GM18508 (cell line): ENCODE measurements at regions not wholly inside any gene's neighbourhood (a gene's known extent, or its start where the extent isn't known, plus 50 kb on each side); places are given as distances from the start of the nearest gene placed in this dataset.

Experiments
- ATAC-seq: cut with Tn5 transposase; IDR thresholded peaks from one replicate; pipeline ENCODE4 v1.9.1; 2021; ENCODE audit warnings: moderate number of reproducible peaks; ENCODE audit not compliant: insufficient read depth, unreplicated experiment

- ATAC-seq = no peak
Measured at GRCh38 chr13:63110466-63110865, 1694.8 kb upstream of the PCDH20 start.

- no peak for ATAC-seq
Measured at GRCh38 chr13:63107179-63107943, 1691.7 kb upstream of the PCDH20 start.

GRCh38 chr13:63094717-63095116 is 1679.1 kb upstream of the PCDH20 start:
- no peak for ATAC-seq

- no peak for ATAC-seq
Measured at GRCh38 chr13:63093907-63094469, 1678.3 kb upstream of the PCDH20 start.

GRCh38 chr13:63092456-63092855 is 1676.8 kb upstream of the PCDH20 start:
- ATAC-seq = no peak

- no peak for ATAC-seq
Measured at GRCh38 chr13:63090524-63090923, 1674.9 kb upstream of the PCDH20 start.

GRCh38 chr13:63088226-63088625 is 1672.6 kb upstream of the PCDH20 start:
- no peak for ATAC-seq

- ATAC-seq = no peak
Measured at GRCh38 chr13:63086286-63086685, 1670.6 kb upstream of the PCDH20 start.

- no peak for ATAC-seq
Measured at GRCh38 chr13:63085851-63086250, 1670.2 kb upstream of the PCDH20 start.

GRCh38 chr13:63081400-63082014 is 1665.9 kb upstream of the PCDH20 start:
- no peak for ATAC-seq

GRCh38 chr13:63075126-63075525 is 1659.5 kb upstream of the PCDH20 start:
- ATAC-seq = no peak

GRCh38 chr13:63050287-63050686 is 1634.6 kb upstream of the PCDH20 start:
- ATAC-seq = no peak

- ATAC-seq = no peak
Measured at GRCh38 chr13:63048653-63049052, 1633.0 kb upstream of the PCDH20 start.

- no peak for ATAC-seq
Measured at GRCh38 chr13:63044589-63045313, 1629.1 kb upstream of the PCDH20 start.

- no peak for ATAC-seq
Measured at GRCh38 chr13:63042686-63043085, 1627.0 kb upstream of the PCDH20 start.

GRCh38 chr13:63041640-63042414 is 1626.2 kb upstream of the PCDH20 start:
- no peak for ATAC-seq

- ATAC-seq = no peak
Measured at GRCh38 chr13:63026285-63026797, 1610.7 kb upstream of the PCDH20 start.

GRCh38 chr13:63025741-63026140 is 1610.1 kb upstream of the PCDH20 start:
- no peak for ATAC-seq

- ATAC-seq = no peak
Measured at GRCh38 chr13:63024458-63024857, 1608.8 kb upstream of the PCDH20 start.

- ATAC-seq = no peak
Measured at GRCh38 chr13:63011996-63012395, 1596.3 kb upstream of the PCDH20 start.
